ENCODE measurements at regions not wholly inside any gene's neighbourhood (a gene's known extent, or its start where the extent isn't known, plus 50 kb on each side); places are given as distances from the start of the nearest gene placed in this dataset.

DNA sequence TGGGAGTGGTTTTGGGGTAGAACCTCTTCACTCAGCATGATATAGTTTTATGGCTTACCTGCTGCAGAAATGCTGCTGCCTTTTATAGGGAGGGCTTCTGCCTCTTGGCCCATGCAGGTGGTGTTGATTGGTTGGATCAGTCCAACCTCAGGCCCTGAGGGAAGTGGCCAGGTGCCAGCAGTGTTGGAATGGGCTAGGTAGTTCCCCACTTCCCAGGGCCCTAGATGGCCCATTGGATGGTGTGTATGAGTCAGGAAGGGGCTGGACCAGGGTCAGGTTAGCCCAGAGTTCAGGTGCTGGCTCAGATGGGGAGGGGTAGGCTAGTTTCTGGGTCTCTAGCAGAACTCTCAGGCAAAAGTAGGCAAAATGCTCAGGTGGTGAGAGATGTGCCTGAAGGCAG, 455.5 kb downstream of the CCSER2 start:
- TF ChIP-seq CTCF (IDR thresholded peaks at IDR 0.05), result no peak

GRCh38 chr10:84784749-84785148, 456.4 kb downstream of the CCSER2 start:
- TF ChIP-seq CTCF (IDR thresholded peaks at IDR 0.05), result no peak

- TF ChIP-seq CTCF (IDR thresholded peaks at IDR 0.05), result no peak
Measured at GRCh38 chr10:84789026-84789425, 460.6 kb downstream of the CCSER2 start.

- no peak for TF ChIP-seq CTCF (IDR thresholded peaks at IDR 0.05)
Measured at GRCh38 chr10:84798312-84798711, 469.9 kb downstream of the CCSER2 start.

DNA sequence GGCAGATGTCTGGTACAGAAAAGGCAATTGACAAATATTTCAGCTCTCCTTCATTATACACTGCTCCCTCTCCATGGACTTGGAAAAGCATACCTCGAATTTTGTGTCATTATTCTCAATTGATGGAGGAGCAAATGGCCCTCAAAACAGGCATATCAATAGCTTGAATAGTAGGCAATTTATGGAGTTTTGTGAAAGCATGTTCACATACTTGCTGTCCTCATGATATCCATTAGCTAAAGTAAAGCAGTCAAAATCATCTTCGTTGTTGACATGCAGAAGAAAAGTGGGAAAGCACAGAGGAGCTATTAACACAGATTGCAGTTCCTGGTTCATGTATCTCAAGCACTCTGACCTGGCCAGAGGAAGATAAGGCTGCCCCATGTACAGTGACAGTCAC, 472.8 kb downstream of the CCSER2 start:
- no peak for TF ChIP-seq CTCF (IDR thresholded peaks at IDR 0.05)

DNA sequence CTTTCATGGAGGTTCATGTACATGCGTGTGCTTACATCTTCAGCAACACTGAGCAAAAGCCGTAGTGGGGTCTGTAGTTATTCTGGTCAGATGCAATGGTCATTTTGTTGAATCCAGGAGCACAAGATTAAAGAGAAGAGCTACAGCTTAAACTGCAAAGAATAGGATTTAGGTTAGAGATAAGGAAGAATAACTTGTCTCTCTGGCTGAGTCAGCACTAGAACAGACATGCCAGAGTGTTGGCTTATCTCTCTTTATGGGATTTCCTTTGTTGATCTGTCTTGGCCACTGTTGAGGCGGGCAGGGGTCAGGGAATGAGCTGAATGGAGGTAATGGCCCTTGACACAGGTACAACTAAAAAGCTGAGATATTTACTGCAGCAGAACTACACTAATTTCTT, 473.5 kb downstream of the CCSER2 start:
- TF ChIP-seq CTCF (IDR thresholded peaks at IDR 0.05), result no peak

DNA sequence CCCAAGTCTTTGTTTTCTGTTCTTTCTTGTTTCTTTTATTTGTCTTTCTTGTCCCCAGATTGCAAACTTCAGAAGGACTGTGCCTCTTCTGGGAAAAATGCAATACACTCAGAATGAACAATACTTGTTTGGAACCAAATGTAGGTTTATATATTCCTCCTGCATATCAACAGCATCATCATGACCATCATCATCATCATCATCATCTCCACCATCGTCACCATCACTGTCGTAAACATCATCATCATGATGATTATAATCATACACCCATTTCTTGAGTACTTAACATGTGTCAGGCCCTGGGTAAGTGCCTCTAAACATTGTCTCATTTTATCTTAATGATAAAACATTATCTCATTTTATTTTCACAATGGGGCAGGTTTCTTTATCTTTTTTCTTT, 476.8 kb downstream of the CCSER2 start:
- TF ChIP-seq CTCF (IDR thresholded peaks at IDR 0.05), result no peak

- TF ChIP-seq CTCF (IDR thresholded peaks at IDR 0.05), result no peak
Measured at GRCh38 chr10:84811113-84811512, 482.7 kb downstream of the CCSER2 start.

Measured in LNCAP (cell line).